Fibroblast of lung (primary cell): ENCODE measurements at regions not wholly inside any gene's neighbourhood (a gene's known extent, or its start where the extent isn't known, plus 50 kb on each side); places are given as distances from the start of the nearest gene placed in this dataset.

ENCODE experiments used
- DNase-seq, 2 donors: peaks; one replicate each; pipeline versions ENCODE4 v3.0.0 to v3.0.0-alpha.2; 2010; ENCODE audit warnings: low read depth in 2 of 2
- H2AFZ ChIP-seq: 2 replicates; pipeline ENCODE4 v1.5.1; 2012; ENCODE audit warnings: low read length, control low read depth, inconsistent platforms
- H3K27ac ChIP-seq: 2 replicates; pipeline ENCODE4 v1.5.1; 2011; ENCODE audit warnings: low read length, control low read depth; ENCODE audit not compliant: insufficient read depth
- H3K27me3 ChIP-seq: 2 replicates; pipeline ENCODE4 v1.5.1; 2011; ENCODE audit warnings: mild to moderate bottlenecking, low read length; ENCODE audit not compliant: control insufficient read depth, insufficient read depth
- H3K36me3 ChIP-seq: 2 replicates; pipeline ENCODE4 v1.5.1; 2011; ENCODE audit warnings: low read length; ENCODE audit not compliant: control insufficient read depth, insufficient read depth
- H3K4me1 ChIP-seq: 2 replicates; pipeline ENCODE4 v1.5.1; 2011; ENCODE audit warnings: low read length; ENCODE audit not compliant: control insufficient read depth, insufficient read depth; ENCODE audit errors: extremely low read depth
- H3K4me2 ChIP-seq: 2 replicates; pipeline ENCODE4 v1.5.1; 2011; ENCODE audit warnings: low read length, control low read depth; ENCODE audit not compliant: insufficient read depth; ENCODE audit errors: extremely low read depth
- H3K4me3 ChIP-seq, 4 experiments: fragments of 200-600 bp in 1 of 4; sonication (generic) in 1 of 4; replicated peaks in 1 of 4; 2 replicates each; pipeline ENCODE4 v1.5.1; 2011 to 2016; ENCODE audit warnings: low read length in 4 of 4, low read depth in 3 of 4, mild to moderate bottlenecking in 3 of 4, control low read depth in 2 of 4, inconsistent platforms in 1 of 4, mixed read lengths in 1 of 4; ENCODE audit not compliant: insufficient read depth in 1 of 4; ENCODE audit errors: control extremely low read depth in 1 of 4
- H3K79me2 ChIP-seq: 2 replicates; pipeline ENCODE4 v1.5.1; 2012; ENCODE audit warnings: mild to moderate bottlenecking, low read length, inconsistent platforms; ENCODE audit not compliant: control insufficient read depth, insufficient read depth
- H3K9ac ChIP-seq: 2 replicates; pipeline ENCODE4 v1.5.1; 2011; ENCODE audit warnings: mild to moderate bottlenecking, low read length, control low read depth; ENCODE audit not compliant: insufficient read depth
- H3K9me3 ChIP-seq: 2 replicates; pipeline ENCODE4 v1.5.1; 2012; ENCODE audit warnings: low read depth, low read length; ENCODE audit not compliant: control insufficient read depth, insufficient read depth
- H4K20me1 ChIP-seq: 2 replicates; pipeline ENCODE4 v1.5.1; 2011; ENCODE audit warnings: low read length; ENCODE audit not compliant: control insufficient read depth, insufficient read depth; ENCODE audit errors: extremely low read depth
- EZH2 ChIP-seq: IDR thresholded peaks from 2 replicates; pipeline ENCODE4 v1.5.1; 2012; ENCODE audit warnings: low read length, control low read depth, mild to moderate bottlenecking; ENCODE audit errors: missing control alignments
- TF ChIP-seq, protein P1 (sequence below), 2 donors: IDR thresholded peaks in 1 of 2; conservative IDR thresholded peaks in 1 of 2; 1 replicate in 1 of 2; 2 replicates in 1 of 2; pipeline ENCODE4 v1.5.1; 2011 to 2012; ENCODE audit warnings: low read length in 2 of 2, control low read depth in 1 of 2, inconsistent platforms in 1 of 2, low read depth in 1 of 2, mild to moderate bottlenecking in 1 of 2

DNA sequence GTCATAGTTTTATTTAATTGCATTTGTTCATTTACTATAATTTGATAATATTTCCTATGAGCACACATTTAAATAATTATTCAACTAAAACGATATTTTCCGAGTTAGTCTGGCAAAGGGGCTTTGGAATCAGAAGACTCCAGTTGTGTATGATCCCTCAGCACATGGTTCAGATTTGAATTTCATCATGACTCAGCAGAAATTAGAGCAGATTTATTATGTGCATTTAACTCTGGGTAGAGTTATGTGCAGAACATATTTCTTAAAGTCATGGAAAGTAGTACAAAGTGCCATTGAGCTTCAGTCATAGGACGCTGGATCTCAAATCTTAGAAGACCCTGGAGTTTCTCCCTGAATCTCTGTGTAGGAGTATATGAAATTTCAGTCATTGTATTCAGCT, 106.7 kb downstream of the ADCYAP1 start:
- no peak overlapping the region for H3K27ac ChIP-seq
- H2AFZ ChIP-seq = no peak overlapping the region
- H3K9ac ChIP-seq = no peak overlapping the region
- no peaks in the 10 kb centered on the region for H3K27me3 ChIP-seq
- H3K9me3 ChIP-seq = no peaks in the 10 kb centered on the region
- no peak overlapping the region for H3K4me3 ChIP-seq
- H3K79me2 ChIP-seq = no peaks in the 10 kb centered on the region
- no peak for TF ChIP-seq EZH2
- TF ChIP-seq, protein P1, sequence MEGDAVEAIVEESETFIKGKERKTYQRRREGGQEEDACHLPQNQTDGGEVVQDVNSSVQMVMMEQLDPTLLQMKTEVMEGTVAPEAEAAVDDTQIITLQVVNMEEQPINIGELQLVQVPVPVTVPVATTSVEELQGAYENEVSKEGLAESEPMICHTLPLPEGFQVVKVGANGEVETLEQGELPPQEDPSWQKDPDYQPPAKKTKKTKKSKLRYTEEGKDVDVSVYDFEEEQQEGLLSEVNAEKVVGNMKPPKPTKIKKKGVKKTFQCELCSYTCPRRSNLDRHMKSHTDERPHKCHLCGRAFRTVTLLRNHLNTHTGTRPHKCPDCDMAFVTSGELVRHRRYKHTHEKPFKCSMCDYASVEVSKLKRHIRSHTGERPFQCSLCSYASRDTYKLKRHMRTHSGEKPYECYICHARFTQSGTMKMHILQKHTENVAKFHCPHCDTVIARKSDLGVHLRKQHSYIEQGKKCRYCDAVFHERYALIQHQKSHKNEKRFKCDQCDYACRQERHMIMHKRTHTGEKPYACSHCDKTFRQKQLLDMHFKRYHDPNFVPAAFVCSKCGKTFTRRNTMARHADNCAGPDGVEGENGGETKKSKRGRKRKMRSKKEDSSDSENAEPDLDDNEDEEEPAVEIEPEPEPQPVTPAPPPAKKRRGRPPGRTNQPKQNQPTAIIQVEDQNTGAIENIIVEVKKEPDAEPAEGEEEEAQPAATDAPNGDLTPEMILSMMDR (conservative IDR thresholded peaks at IDR 0.05 in 1 of 2, IDR thresholded peaks at IDR 0.05 in 1 of 2; ENCODE audit: low read depth in 1 of 2, low read length in 2 of 2) = no peak
- no peaks in the 10 kb centered on the region for H3K4me1 ChIP-seq
- H3K4me2 ChIP-seq = no peak overlapping the region
- no peaks in the 10 kb centered on the region for H3K36me3 ChIP-seq
- no peaks in the 10 kb centered on the region for H4K20me1 ChIP-seq
- no peak for DNase-seq

DNA sequence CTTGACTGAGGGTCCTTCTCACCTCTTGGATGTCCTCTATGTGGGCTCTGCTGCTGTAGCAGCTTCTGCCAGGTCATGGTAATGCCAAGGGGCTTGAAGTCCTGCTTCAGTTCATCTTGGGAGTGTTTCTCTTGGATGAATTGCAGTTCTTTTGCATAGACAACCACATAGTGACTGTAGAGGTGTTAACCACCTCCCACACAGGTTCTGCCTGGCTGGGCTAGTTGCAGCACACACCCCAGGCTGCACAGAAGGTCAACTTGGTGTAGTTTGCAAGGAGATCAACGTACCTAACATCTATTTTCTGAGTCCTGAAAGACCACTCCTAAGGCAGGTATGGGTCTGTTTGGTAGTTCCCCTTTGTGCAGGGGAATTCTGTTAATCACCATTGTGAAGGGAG, 108.1 kb downstream of the ADCYAP1 start:
- H2AFZ ChIP-seq = no peak overlapping the region
- H3K9ac ChIP-seq = no peak overlapping the region
- H3K4me2 ChIP-seq = no peak overlapping the region
- H4K20me1 ChIP-seq = no peaks in the 10 kb centered on the region
- H3K4me1 ChIP-seq = no peaks in the 10 kb centered on the region
- no peak overlapping the region for H3K4me3 ChIP-seq
- H3K36me3 ChIP-seq = no peaks in the 10 kb centered on the region
- H3K79me2 ChIP-seq = no peaks in the 10 kb centered on the region
- no peaks in the 10 kb centered on the region for H3K27me3 ChIP-seq
- no peaks in the 10 kb centered on the region for H3K9me3 ChIP-seq
- DNase-seq = no peak
- TF ChIP-seq EZH2 = no peak
- TF ChIP-seq, protein P1 (conservative IDR thresholded peaks at IDR 0.05 in 1 of 2, IDR thresholded peaks at IDR 0.05 in 1 of 2; ENCODE audit: low read depth in 1 of 2, low read length in 2 of 2) = no peak
- H3K27ac ChIP-seq = no peak overlapping the region

DNA sequence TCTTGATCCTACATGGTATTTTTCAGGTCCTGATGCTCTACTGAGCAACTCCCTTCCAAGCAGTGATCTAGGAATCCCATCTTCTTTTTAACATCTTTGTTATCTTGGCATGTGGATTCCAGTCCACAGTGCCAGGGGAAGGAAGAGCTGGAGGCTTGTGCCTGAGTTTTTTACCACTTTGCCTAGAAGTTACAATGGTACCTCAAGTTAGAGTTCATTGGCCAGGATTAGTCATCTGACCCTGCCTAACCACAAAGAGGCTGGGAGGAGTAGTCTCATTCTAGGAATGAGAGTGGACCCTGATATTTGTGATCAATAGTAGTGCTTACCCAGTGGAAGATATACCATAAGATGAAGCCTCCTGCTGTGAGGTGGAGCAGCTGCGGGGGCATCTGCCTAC, 109.3 kb downstream of the ADCYAP1 start:
- Histone ChIP-seq H3K27ac (no peak overlapping the region), H3K9me3 (no peaks in the 10 kb centered on the region), H4K20me1 (no peaks in the 10 kb centered on the region), H3K36me3 (no peaks in the 10 kb centered on the region), H3K79me2 (no peaks in the 10 kb centered on the region), H3K4me3 (no peak overlapping the region), H2AFZ (no peak overlapping the region), H3K4me2 (no peak overlapping the region), H3K4me1 (no peaks in the 10 kb centered on the region), H3K9ac (no peak overlapping the region), H3K27me3 (no peaks in the 10 kb centered on the region)
- DNase-seq = no peak
- TF ChIP-seq, protein P1 (conservative IDR thresholded peaks at IDR 0.05 in 1 of 2, IDR thresholded peaks at IDR 0.05 in 1 of 2; ENCODE audit: low read depth in 1 of 2, low read length in 2 of 2) = no peak
- no peak for TF ChIP-seq EZH2
